ENCODE measurements at regions not wholly inside any gene's neighbourhood (a gene's known extent, or its start where the extent isn't known, plus 50 kb on each side); places are given as distances from the start of the nearest gene placed in this dataset.

GRCh38 chr3:28645149-28645548 is 296.5 kb upstream of the AZI2 start:
- TF ChIP-seq CTCF (IDR thresholded peaks at IDR 0.05; ENCODE audit: low read depth, low read length, poor library complexity, severe bottlenecking) (no peak), EZH2phosphoT487 (IDR thresholded peaks at IDR 0.05; ENCODE audit: borderline replicate concordance, low read length) (no peak)

All from DOHH2 (cell line).